Vagina (tissue), 2 donors: ENCODE measurements at regions not wholly inside any gene's neighbourhood (a gene's known extent, or its start where the extent isn't known, plus 50 kb on each side); places are given as distances from the start of the nearest gene placed in this dataset.

Source experiments
- DNase-seq, 2 donors: peaks; one replicate each; pipeline ENCODE4 v3.0.0-alpha.2; 2017; ENCODE audit errors: extremely low spot score in 2 of 2
- H3K27ac ChIP-seq: fragments of 200-600 bp; sonication (generic); one replicate; pipeline ENCODE4 v1.5.1; 2019
- H3K27me3 ChIP-seq: fragments of 200-600 bp; sonication (generic); one replicate; pipeline ENCODE4 v1.5.1; 2019
- H3K36me3 ChIP-seq, 2 donors: fragments of 200-600 bp; sonication (generic); one replicate each; pipeline ENCODE4 v1.5.1; 2017 to 2019
- H3K4me1 ChIP-seq: fragments of 200-600 bp; sonication (generic); one replicate; pipeline ENCODE4 v1.5.1; 2019
- H3K4me3 ChIP-seq, 2 donors: fragments of 200-600 bp; sonication (generic); 1 replicate in 1 of 2; 2 replicates in 1 of 2; pipeline ENCODE4 v1.5.1; 2016 to 2019
- H3K9me3 ChIP-seq: fragments of 200-600 bp; sonication (generic); one replicate; pipeline ENCODE4 v1.5.1; 2019
- CTCF ChIP-seq, 3 experiments: fragments of 450-650 bp in 2 of 3; fragments of 200-600 bp in 1 of 3; sonication (generic) in 1 of 3; IDR thresholded peaks; one replicate each; pipeline ENCODE4 v1.5.1; 2017 to 2019; ENCODE audit warnings: antibody characterized with exemption in 3 of 3, mild to moderate bottlenecking in 2 of 3, moderate library complexity in 2 of 3
- POLR2A ChIP-seq, 2 donors: fragments of 450-650 bp; IDR thresholded peaks; one replicate each; pipeline ENCODE4 v1.6.1; 2017; ENCODE audit warnings: antibody characterized with exemption in 2 of 2, mild to moderate bottlenecking in 2 of 2, moderate library complexity in 2 of 2
- POLR2AphosphoS5 ChIP-seq, 2 donors: sonication (generic); formaldehyde crosslinking; IDR thresholded peaks; one replicate each; pipeline ENCODE4 v1.9.0; 2017; ENCODE audit warnings: antibody characterized with exemption in 2 of 2, mild to moderate bottlenecking in 2 of 2, low read depth in 1 of 2; ENCODE audit not compliant: insufficient read depth in 1 of 2
- intact Hi-C: fragments of 100-400 bp; cut with DNase I; formaldehyde crosslinking; loops from one replicate; pipeline ENCODE4 v1.15.1; 2023

- Histone ChIP-seq H3K27me3 (no peaks in the 10 kb centered on the region), H3K4me1 (no peaks in the 10 kb centered on the region), H3K9me3 (no peaks in the 10 kb centered on the region), H3K27ac (no peak overlapping the region), H3K36me3 (no peaks in the 10 kb centered on the region), H3K4me3 (no peak overlapping the region)
- no peak for TF ChIP-seq CTCF (IDR thresholded peaks at IDR 0.05)
- no peak for DNase-seq
- intact Hi-C loops = loop anchor here (10.0 kb wide), 1 partner anchor 235 kb away; the partner anchor contains the start of gene FOXO1
Observed at GRCh38 chr13:40429706-40430545, 236.5 kb downstream of the FOXO1 start.

GRCh38 chr13:40432018-40432978 is 234.1 kb downstream of the FOXO1 start:
- TF ChIP-seq POLR2A (IDR thresholded peaks at IDR 0.05) (no peak), POLR2AphosphoS5 (IDR thresholded peaks at IDR 0.05; ENCODE audit: insufficient read depth in 1 of 2, low read depth in 1 of 2) (no peak), CTCF (IDR thresholded peaks at IDR 0.05) (no peak)
- DNase-seq = no peak
- Histone ChIP-seq H3K27me3 (no peaks in the 10 kb centered on the region), H3K4me1 (no peaks in the 10 kb centered on the region), H3K4me3 (no peak overlapping the region), H3K27ac (no peak overlapping the region), H3K9me3 (no peaks in the 10 kb centered on the region), H3K36me3 (no peaks in the 10 kb centered on the region)
- intact Hi-C loops = loop anchor here (10.0 kb wide), 1 partner anchor 233 kb away; the partner anchor contains the start of gene FOXO1

- TF ChIP-seq POLR2AphosphoS5 (IDR thresholded peaks at IDR 0.05; ENCODE audit: insufficient read depth in 1 of 2, low read depth in 1 of 2) (no peak), CTCF (IDR thresholded peaks at IDR 0.05) (no peak), POLR2A (IDR thresholded peaks at IDR 0.05) (no peak)
- no peaks in the 10 kb centered on the region for H3K27me3 ChIP-seq
- H3K4me1 ChIP-seq = peaks cover 4% of the 10 kb centered on the region
- intact Hi-C loops = loop anchor here (10.0 kb wide), 1 partner anchor 232 kb away; the partner anchor contains the start of gene FOXO1
- no peak overlapping the region for H3K27ac ChIP-seq
- DNase-seq = no peak
- H3K4me3 ChIP-seq = no peak overlapping the region
- H3K9me3 ChIP-seq = no peaks in the 10 kb centered on the region
- no peaks in the 10 kb centered on the region for H3K36me3 ChIP-seq
Observed at GRCh38 chr13:40433001-40433400, 233.4 kb downstream of the FOXO1 start.

- TF ChIP-seq POLR2A (IDR thresholded peaks at IDR 0.05) (no peak), POLR2AphosphoS5 (IDR thresholded peaks at IDR 0.05; ENCODE audit: insufficient read depth in 1 of 2, low read depth in 1 of 2) (no peak), CTCF (IDR thresholded peaks at IDR 0.05) (no peak)
- H3K4me3 ChIP-seq = no peak overlapping the region
- peaks cover 9% of the 10 kb centered on the region for H3K4me1 ChIP-seq
- no peaks in the 10 kb centered on the region for H3K36me3 ChIP-seq
- no peak for DNase-seq
- no peaks in the 10 kb centered on the region for H3K27me3 ChIP-seq
- H3K27ac ChIP-seq = no peak overlapping the region
- no peaks in the 10 kb centered on the region for H3K9me3 ChIP-seq
- intact Hi-C loops = loop anchor here (10.0 kb wide), 1 partner anchor 231 kb away; the partner anchor contains the start of gene FOXO1
Observed at GRCh38 chr13:40433577-40433976, 232.9 kb downstream of the FOXO1 start.
